ENCODE measurements at regions not wholly inside any gene's neighbourhood (a gene's known extent, or its start where the extent isn't known, plus 50 kb on each side); places are given as distances from the start of the nearest gene placed in this dataset.

DNA sequence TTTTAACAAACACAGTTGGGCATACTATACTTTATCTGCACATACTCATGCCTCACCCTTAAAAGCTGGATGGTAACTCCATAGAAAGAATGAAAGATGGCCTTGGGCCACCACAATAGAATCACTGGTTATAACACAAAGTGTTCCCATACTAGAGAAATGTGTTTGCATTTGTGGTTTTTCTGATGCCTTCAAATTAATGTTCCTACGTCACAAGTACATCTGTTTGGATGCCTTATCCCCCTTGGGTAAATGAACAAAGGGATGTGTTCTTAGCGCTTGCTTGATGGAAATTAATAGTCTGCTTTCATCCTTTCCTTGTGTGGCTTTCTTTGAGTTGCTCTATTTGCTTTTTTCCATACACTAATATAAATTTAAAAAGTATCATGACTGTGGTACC, 291.1 kb upstream of the PDE4D start:
- TF ChIP-seq, protein P1, sequence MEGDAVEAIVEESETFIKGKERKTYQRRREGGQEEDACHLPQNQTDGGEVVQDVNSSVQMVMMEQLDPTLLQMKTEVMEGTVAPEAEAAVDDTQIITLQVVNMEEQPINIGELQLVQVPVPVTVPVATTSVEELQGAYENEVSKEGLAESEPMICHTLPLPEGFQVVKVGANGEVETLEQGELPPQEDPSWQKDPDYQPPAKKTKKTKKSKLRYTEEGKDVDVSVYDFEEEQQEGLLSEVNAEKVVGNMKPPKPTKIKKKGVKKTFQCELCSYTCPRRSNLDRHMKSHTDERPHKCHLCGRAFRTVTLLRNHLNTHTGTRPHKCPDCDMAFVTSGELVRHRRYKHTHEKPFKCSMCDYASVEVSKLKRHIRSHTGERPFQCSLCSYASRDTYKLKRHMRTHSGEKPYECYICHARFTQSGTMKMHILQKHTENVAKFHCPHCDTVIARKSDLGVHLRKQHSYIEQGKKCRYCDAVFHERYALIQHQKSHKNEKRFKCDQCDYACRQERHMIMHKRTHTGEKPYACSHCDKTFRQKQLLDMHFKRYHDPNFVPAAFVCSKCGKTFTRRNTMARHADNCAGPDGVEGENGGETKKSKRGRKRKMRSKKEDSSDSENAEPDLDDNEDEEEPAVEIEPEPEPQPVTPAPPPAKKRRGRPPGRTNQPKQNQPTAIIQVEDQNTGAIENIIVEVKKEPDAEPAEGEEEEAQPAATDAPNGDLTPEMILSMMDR (conservative IDR thresholded peaks at IDR 0.05; ENCODE audit: low read depth, low read length) = no peak
- TF ChIP-seq BHLHE40 (IDR thresholded peaks at IDR 0.05; ENCODE audit: low read depth, low read length) (no peak), FOS (IDR thresholded peaks at IDR 0.05; ENCODE audit: low read depth, low read length) (no peak), POLR2A (IDR thresholded peaks at IDR 0.05; ENCODE audit: low read depth, low read length) (no peak), CEBPB (IDR thresholded peaks at IDR 0.05; ENCODE audit: low read depth, low read length) (no peak), RAD21 (IDR thresholded peaks at IDR 0.05; ENCODE audit: low read length) (no peak), SMC3 (IDR thresholded peaks at IDR 0.05; ENCODE audit: low read depth, low read length) (no peak), RCOR1 (IDR thresholded peaks at IDR 0.05; ENCODE audit: insufficient replicate concordance, low read length) (no peak)
- TF ChIP-seq, protein P2, sequence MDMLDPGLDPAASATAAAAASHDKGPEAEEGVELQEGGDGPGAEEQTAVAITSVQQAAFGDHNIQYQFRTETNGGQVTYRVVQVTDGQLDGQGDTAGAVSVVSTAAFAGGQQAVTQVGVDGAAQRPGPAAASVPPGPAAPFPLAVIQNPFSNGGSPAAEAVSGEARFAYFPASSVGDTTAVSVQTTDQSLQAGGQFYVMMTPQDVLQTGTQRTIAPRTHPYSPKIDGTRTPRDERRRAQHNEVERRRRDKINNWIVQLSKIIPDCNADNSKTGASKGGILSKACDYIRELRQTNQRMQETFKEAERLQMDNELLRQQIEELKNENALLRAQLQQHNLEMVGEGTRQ (IDR thresholded peaks at IDR 0.05; ENCODE audit: low read depth, low read length) = no peak
